ENCODE measurements at regions not wholly inside any gene's neighbourhood (a gene's known extent, or its start where the extent isn't known, plus 50 kb on each side); places are given as distances from the start of the nearest gene placed in this dataset.

DNA sequence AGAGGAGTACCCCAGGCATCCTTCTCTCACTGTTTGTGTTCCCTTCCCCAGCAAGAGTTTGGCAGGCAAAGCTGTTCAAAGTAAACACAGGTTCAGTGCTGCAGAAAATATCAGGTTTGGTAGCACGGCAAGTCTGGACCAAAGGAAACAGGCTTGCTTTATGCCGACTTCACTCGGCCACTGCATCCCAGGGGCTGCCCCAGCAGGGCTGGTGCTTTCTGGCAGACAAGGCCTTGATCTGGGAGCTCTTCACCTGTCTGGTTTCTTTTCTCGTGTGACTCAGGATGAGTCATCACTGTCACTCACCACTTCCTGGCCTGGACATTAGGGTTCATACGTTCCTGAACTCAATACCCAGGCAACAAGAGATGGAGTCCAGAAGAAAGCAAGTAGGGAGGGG is 52.6 kb upstream of the NAV2 start:
- TF ChIP-seq, protein P1, sequence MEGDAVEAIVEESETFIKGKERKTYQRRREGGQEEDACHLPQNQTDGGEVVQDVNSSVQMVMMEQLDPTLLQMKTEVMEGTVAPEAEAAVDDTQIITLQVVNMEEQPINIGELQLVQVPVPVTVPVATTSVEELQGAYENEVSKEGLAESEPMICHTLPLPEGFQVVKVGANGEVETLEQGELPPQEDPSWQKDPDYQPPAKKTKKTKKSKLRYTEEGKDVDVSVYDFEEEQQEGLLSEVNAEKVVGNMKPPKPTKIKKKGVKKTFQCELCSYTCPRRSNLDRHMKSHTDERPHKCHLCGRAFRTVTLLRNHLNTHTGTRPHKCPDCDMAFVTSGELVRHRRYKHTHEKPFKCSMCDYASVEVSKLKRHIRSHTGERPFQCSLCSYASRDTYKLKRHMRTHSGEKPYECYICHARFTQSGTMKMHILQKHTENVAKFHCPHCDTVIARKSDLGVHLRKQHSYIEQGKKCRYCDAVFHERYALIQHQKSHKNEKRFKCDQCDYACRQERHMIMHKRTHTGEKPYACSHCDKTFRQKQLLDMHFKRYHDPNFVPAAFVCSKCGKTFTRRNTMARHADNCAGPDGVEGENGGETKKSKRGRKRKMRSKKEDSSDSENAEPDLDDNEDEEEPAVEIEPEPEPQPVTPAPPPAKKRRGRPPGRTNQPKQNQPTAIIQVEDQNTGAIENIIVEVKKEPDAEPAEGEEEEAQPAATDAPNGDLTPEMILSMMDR (IDR thresholded peaks at IDR 0.05) = no peak
- no peak for TF ChIP-seq POLR2AphosphoS5 (IDR thresholded peaks at IDR 0.05)
- no peak for TF ChIP-seq EP300 (IDR thresholded peaks at IDR 0.05)

Data from upper lobe of left lung (tissue), 4 donors.